NCI-H2171 (cell line): ENCODE measurements at regions not wholly inside any gene's neighbourhood (a gene's known extent, or its start where the extent isn't known, plus 50 kb on each side); places are given as distances from the start of the nearest gene placed in this dataset.

ENCODE experiments used
- DNase-seq: peaks from one replicate; lab custom pipeline; 2025; lab: John Stamatoyannopoulos, UW

DNA sequence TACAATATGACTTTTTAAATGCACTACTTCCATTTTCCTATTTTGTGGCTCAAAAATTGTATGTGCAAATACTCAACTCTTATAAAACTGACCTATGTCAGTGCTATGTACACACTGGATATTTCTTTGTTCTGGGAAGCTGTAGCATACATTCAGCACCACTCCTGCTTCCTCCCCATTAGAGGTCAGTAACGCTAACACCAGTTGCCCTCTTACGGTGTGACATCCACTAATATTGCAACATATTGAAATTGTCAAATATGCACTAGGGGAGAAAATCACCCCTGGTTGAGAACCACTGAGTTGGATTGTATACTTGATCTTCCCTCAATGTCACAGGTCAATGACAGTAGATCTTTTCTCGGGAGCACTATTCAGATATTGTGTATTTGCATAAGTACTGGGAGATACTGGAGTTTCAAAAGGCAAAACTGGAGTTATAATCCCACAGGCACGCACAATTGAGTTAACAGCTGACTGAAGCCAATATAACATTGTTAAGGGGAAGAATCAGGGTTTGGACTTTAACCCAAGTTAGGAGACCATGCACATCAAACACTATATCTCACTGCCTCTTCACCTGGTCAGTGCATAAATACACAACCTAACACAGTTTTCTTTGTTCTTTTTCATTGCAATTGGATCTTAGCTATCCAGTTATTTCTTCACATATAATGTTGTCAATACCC, 1276.5 kb upstream of the MIR17HG start:
- DNase-seq = no peak

- no peak for DNase-seq
These were observed 1262.7 kb upstream of the MIR17HG start for GRCh38 chr13:90084684-90085290.

GRCh38 chr13:90089051-90089450, 1258.4 kb upstream of the MIR17HG start:
- DNase-seq = no peak

GRCh38 chr13:90091611-90092010, 1255.9 kb upstream of the MIR17HG start:
- DNase-seq = no peak

DNA sequence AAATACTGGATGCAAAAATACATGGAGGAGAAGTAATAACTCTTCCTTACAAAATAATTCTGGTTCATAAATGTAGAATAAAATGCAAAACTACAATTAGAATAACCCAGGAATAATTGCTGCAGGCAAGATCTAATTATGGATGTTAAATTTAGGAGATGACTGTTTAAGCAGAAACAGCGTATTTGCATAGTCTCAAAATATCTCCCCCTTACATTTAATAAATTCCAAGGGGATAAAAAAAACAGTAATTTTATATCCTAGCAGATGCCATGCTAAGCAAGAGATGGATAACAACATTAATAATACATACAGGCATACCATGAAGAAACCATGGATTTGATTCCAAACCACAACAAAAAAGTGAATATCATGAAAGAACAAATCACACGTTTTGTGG, 1253.1 kb upstream of the MIR17HG start:
- DNase-seq = no peak

DNA sequence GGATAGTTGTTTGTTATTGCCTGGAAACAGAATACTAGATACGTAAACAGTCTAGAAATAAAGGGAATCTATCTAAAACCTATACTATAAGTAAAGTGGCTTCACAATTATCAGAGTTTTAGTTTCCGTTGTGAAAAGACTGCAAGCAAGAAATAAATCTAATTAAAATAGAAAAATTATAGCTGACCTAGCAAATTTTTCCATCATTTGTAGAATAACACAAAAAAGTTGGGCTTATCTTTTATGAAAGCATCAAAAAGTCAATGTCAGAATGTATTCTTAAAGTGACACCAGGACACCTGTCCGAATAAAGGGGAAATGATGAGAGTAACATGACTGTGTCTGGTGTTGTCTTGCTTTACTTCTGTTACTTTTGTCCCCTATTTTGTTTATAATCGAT, 1248.9 kb upstream of the MIR17HG start:
- DNase-seq = no peak

DNA sequence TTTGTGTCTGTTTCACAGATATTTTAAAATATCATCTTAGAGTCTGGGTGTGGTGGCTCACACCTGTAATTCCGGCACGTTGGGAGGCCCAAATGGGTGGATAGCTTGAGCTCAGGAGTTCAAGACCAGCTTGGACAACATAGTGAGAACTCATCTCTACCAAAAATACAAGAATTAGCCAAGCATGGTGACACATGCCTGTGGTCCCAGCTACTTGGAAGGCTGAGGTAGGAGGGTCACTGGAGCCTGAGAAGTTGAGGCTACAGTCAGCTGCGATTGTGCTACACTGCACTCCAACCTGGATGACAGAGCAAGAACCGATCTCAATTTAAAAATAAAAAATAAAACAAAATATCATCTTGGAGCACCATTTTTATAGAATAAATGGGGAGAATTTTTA, 1247.6 kb upstream of the MIR17HG start:
- no peak for DNase-seq

DNA sequence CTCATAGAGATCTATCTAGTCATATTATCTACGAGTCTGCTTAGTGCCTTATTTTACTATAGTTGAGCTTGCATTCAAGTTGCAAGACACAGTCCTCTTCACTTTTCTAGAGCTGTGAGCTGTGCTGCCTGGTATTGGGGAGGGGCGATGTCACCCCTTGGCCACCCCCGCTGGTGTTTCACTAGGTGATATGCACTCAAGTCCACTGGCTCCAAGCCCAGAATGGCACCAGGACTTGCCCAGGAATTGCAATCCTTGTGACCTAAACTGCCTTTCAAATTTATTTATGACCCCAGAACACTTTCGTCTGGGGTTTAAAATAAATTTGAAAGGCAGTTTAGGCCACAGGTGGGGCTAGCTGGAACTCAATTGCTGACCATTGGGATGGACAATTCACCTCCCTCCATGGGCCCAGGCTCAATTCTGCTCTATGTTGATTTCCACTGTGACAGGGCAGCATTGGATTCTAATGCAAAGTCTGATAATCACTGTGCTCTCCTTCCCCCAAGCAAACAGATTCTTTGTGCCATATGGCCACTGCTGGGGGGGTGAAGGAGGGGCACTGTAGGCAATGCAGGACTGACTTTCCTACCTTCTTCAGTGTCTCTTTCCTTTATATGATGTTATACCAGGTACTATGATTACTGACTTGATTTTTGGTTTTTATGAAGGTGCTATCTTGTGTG, 1244.2 kb upstream of the MIR17HG start:
- no peak for DNase-seq

- no peak for DNase-seq
These were observed 1242.7 kb upstream of the MIR17HG start for GRCh38 chr13:90104764-90105163.

- no peak for DNase-seq
These were observed 1242.2 kb upstream of the MIR17HG start for GRCh38 chr13:90105276-90105675.

DNA sequence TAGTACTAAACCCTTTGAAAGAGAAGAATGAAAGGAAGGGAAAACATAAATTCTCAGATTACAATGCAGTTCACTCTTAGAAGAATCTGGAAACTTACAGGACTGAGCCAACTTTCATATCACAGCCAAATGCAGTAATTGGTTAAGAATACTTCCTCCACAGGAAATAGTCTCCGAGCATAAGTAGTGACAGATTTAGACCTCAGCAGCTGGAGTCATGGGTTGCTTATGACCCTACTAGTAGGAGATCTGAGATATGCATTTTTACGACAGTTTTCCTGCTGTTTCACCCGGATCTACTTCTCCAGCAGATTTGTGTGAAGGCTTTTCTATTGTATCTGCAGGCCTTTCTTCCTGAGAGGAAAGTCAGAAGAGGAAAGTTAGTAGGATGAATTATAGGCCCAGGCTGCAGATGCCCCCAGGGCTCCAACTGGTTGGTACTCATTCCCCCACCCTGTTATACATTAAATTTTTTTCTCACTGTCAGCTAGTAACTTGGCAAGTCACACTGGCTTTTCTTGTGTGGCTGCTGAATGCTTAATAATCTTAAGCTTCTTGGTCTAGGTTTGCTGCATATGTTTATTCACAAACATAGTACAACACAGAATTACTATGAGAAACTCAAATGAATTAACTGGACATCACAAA, 1241.5 kb upstream of the MIR17HG start:
- no peak for DNase-seq

GRCh38 chr13:90107661-90108060, 1239.8 kb upstream of the MIR17HG start:
- no peak for DNase-seq

DNA sequence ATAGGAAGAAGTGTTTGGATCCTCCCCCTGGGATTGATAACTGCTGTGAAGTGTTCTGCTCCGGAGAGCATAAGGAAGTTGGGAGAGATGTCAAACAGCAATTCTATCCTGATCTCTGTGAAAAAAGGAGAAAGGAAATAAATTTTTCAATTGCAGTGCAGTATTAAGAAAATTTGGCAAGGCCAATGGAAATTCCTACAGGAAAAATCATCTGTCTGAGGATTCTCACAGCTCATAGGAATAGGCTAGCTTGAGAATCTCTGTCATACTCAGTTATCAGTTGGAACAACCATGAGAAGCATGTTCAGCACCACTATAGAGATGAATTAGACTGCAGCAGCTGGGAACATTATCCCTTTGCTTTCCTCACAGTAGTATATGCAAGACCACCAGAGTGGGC, 1238.9 kb upstream of the MIR17HG start:
- no peak for DNase-seq

DNA sequence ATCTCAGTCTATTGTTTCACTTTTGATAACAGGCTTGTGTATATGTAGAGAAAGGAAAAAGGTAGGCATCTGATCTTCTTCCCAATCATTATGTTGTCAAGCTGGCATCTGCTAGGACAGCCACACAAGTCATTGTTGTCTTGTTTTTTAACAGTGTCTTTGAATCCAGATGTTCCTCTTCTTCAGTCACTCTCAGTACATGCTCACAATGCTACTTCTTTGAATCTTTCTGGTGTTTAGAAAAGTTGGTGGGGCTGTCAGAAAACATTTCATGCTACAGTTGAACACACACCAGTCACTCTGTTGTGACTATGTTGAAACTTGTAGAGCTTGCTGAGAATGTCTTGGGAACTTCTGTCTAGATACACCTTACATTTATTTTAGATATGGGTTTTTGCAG, 1231.4 kb upstream of the MIR17HG start:
- no peak for DNase-seq

- DNase-seq = no peak
These were observed 1228.9 kb upstream of the MIR17HG start for GRCh38 chr13:90118467-90119071.

DNA sequence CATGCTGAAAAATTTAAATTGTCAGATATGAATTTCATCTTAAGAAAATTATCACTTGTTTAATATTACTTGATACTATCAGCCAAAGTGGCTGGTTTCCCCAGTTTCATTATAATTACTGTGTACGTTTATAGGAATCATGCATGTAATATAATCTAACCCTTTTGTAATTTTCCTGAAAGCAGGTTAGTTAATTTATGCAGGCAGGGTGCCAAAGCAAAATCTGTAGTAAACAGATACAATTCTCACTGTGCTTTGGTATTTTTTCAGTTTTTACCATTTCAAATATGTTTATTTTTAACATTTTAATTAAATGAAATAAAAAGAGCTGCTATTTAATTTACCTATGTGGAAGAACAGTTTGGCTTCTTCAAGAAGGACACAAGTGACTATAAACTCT, 1227.5 kb upstream of the MIR17HG start:
- no peak for DNase-seq

DNA sequence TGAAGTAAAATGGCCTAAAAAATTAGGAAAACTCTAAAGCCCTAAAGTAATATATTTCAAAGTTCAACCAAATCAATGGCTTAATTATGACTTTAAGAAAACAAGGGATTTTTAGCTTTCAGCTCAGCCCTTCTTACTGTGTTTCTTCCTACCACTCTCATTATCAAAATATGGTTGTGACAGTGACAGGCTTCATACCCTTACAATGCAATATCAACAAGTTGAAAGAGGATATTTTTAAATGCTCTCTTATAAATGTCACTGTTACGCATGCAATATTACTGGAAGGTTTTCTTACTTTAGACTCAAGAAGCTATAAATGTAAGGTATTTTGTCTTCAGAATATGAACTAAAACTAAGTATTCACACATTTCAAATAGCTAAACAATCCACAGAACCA, 1225.7 kb upstream of the MIR17HG start:
- no peak for DNase-seq

DNA sequence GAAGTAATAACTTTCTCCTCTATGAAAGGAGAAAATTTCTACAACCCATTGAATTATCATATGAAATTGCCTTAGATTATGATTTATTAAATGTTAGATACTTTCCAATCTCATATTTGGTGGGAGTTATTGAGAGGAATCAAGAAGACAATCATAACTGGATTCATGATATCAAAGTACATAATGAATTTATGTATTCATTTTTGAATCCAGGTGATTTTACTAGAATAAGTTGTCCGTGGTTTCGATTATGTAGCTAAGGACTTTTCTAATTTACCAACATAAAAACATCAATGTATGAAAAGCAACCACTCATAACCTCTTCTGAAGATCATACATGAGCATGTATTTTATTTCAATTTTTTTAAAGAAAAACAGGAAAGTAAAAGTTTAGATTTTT, 1225.0 kb upstream of the MIR17HG start:
- no peak for DNase-seq

GRCh38 chr13:90135558-90135957, 1211.9 kb upstream of the MIR17HG start:
- DNase-seq = no peak

- DNase-seq = no peak
These were observed 1205.2 kb upstream of the MIR17HG start for GRCh38 chr13:90142251-90142650.

- no peak for DNase-seq
These were observed 1193.1 kb upstream of the MIR17HG start for GRCh38 chr13:90154311-90154960.

DNA sequence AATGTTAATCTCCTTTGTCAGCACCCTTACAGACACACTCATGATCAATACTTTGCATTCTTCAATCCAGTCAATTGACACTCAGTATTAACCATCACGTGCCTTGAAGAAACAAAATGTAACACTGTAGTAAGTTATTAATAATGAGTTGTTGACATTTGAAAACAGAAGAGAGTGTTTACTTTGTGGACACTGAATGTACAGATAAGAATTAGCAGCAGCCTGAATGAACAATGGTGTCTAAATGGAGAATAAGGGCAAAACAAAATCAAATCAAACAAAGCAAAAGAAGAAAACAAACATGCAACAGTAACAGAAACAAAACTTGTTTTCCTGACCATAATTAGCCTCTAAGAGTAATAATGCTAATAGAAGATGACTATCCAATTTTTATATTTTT, 1191.1 kb upstream of the MIR17HG start:
- no peak for DNase-seq
